ENCODE measurements at regions not wholly inside any gene's neighbourhood (a gene's known extent, or its start where the extent isn't known, plus 50 kb on each side); places are given as distances from the start of the nearest gene placed in this dataset.

GRCh38 chr3:107024551-107025026 lies 352.6 kb upstream of the CCDC54 start:
- WGBS, 2 donors: 55 to 57% methylated on average over 2 of the region's 2 CpGs
- no peak for DNase-seq
- intact Hi-C loops (cut with DNase I): no loop called here
- TF ChIP-seq CTCF (IDR thresholded peaks at IDR 0.05) (no peak), POLR2A (IDR thresholded peaks at IDR 0.05) (no peak)
- no peak overlapping the region for H3K27ac ChIP-seq
- H3K27me3 ChIP-seq: no peaks in the 10 kb centered on the region
- no peaks in the 10 kb centered on the region for H3K4me1 ChIP-seq
- H3K4me3 ChIP-seq (replicated peaks in 1 of 3): no peak overlapping the region
- no peaks in the 10 kb centered on the region for H3K9me3 ChIP-seq
- H3K36me3 ChIP-seq: no peaks in the 10 kb centered on the region

DNA sequence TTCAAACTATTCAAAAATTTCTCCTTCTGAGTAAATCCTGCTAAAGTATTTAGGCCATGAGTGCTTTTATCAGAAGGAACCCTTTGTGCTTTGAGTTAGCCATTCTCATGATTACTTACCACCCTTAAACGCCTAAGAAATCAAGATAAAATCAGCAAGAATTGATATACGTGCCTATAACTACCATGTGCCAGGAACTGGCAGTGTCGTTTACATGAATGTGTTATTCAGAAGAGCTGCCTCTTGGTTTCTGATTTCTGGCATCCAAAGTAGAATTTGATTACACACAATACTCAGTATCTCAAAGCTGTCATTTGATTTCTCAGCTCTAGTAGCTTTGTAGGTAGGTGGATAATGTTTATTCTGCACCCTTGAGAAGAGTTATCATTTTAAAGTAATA lies 351.3 kb upstream of the CCDC54 start:
- no peaks in the 10 kb centered on the region for H3K9me3 ChIP-seq
- no peak overlapping the region for H3K27ac ChIP-seq
- no peak for DNase-seq
- no peaks in the 10 kb centered on the region for H3K36me3 ChIP-seq
- intact Hi-C loops (cut with DNase I): no loop called here
- H3K4me3 ChIP-seq (replicated peaks in 1 of 3): no peak overlapping the region
- no peaks in the 10 kb centered on the region for H3K27me3 ChIP-seq
- WGBS, 2 donors: 34 to 51% methylated on average over 3 of the region's 3 CpGs
- H3K4me1 ChIP-seq: no peaks in the 10 kb centered on the region
- TF ChIP-seq CTCF (IDR thresholded peaks at IDR 0.05) (no peak), POLR2A (IDR thresholded peaks at IDR 0.05) (no peak)

DNA sequence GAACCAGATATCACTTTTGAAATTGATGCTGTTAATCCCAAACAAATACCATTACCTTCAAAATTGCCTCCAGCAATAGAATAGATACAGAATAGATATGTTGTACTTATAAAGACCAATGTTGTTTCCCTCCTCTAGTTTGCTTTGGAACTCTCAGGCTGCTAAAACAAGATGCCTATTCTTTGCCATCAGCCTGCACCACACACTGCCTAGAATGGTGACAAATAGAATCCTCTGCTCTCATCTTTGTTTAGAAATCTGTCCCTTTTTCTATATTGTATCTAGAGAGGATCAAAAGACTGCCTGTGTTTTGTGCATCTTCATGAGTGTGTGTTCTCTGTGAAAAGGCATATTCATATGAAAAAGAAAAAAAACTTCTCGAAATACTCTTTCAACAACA lies 349.2 kb upstream of the CCDC54 start:
- 89 to 90% methylated on average over 1 of the region's 1 CpG for WGBS, 2 donors
- no peak overlapping the region for H3K27ac ChIP-seq
- no peaks in the 10 kb centered on the region for H3K27me3 ChIP-seq
- no peaks in the 10 kb centered on the region for H3K9me3 ChIP-seq
- no peak for TF ChIP-seq CTCF (IDR thresholded peaks at IDR 0.05)
- no peak for TF ChIP-seq POLR2A (IDR thresholded peaks at IDR 0.05)
- no peak overlapping the region for H3K4me3 ChIP-seq (replicated peaks in 1 of 3)
- no peaks in the 10 kb centered on the region for H3K36me3 ChIP-seq
- no peak for DNase-seq
- no peaks in the 10 kb centered on the region for H3K4me1 ChIP-seq
- intact Hi-C loops (cut with DNase I): no loop called here

GRCh38 chr3:107028626-107029025 lies 348.6 kb upstream of the CCDC54 start:
- no peak for DNase-seq
- Histone ChIP-seq H3K27ac (no peak overlapping the region), H3K36me3 (no peaks in the 10 kb centered on the region), H3K27me3 (no peaks in the 10 kb centered on the region), H3K4me3 (replicated peaks in 1 of 3) (no peak overlapping the region), H3K4me1 (no peaks in the 10 kb centered on the region), H3K9me3 (no peaks in the 10 kb centered on the region)
- 89 to 96% methylated on average over 1 of the region's 1 CpG for WGBS, 2 donors
- intact Hi-C loops (cut with DNase I): no loop called here
- TF ChIP-seq CTCF (IDR thresholded peaks at IDR 0.05) (no peak), POLR2A (IDR thresholded peaks at IDR 0.05) (no peak)

- 91 to 92% methylated on average over 2 of the region's 2 CpGs for WGBS, 2 donors
- no peaks in the 10 kb centered on the region for H3K27me3 ChIP-seq
- H3K36me3 ChIP-seq: no peaks in the 10 kb centered on the region
- no peak for DNase-seq
- TF ChIP-seq POLR2A (IDR thresholded peaks at IDR 0.05): no peak
- no peak for TF ChIP-seq CTCF (IDR thresholded peaks at IDR 0.05)
- intact Hi-C loops (cut with DNase I): no loop called here
- no peak overlapping the region for H3K27ac ChIP-seq
- no peaks in the 10 kb centered on the region for H3K4me1 ChIP-seq
- H3K4me3 ChIP-seq (replicated peaks in 1 of 3): no peak overlapping the region
- no peaks in the 10 kb centered on the region for H3K9me3 ChIP-seq
These were observed 345.1 kb upstream of the CCDC54 start for GRCh38 chr3:107032111-107032510.
